AG10803 (cell line): ENCODE measurements at regions not wholly inside any gene's neighbourhood (a gene's known extent, or its start where the extent isn't known, plus 50 kb on each side); places are given as distances from the start of the nearest gene placed in this dataset.

Source experiments
- DNase-seq: peaks from one replicate; pipeline ENCODE4 v3.0.0; 2010; ENCODE audit warnings: low read depth
- H3K4me3 ChIP-seq: 2 replicates; pipeline ENCODE4 v1.5.1; 2011; ENCODE audit warnings: mild to moderate bottlenecking, low read length, control low read depth
- TF ChIP-seq, protein P1 (sequence below): conservative IDR thresholded peaks from 2 replicates; pipeline ENCODE4 v1.5.1; 2011; ENCODE audit warnings: mild to moderate bottlenecking, low read length, control low read depth, inconsistent platforms

DNA sequence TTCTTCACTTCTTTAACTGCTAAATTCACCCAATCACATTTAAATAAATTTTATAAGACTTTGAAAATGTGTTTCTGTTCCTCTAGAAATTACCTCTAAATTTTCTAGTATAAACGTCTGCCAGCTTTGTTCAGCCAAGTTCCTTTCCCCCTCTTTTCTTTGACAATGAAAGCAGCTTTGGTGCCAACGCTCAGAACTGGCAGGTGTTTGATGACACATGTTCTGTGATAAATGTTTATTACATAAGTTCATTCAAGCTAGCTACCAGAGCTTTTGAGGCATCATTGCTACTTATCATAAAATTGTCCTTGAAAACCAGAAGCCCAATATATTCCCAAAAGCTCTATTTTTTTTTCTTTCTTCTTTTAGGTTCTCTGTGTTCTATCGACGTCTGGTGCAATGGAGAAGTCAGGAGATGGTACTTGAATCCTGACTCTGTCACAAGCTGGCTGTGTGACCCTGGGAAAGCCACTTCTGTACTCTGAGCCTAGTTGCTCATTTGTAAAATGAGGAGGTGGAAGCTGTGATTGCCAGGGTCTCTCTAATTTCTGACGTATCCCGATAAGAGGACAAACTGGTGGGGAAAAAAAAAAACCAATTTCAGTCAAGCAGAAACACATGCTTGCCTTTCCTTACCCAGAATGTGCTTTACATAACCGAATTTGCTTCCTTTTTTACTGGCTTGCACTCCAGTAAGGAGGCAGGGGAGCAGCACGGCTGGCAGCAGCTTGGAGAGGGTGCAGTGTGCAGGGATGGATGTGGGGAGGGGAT is 187.1 kb upstream of the LPP start:
- no peak overlapping the region for H3K4me3 ChIP-seq
- TF ChIP-seq, protein P1, sequence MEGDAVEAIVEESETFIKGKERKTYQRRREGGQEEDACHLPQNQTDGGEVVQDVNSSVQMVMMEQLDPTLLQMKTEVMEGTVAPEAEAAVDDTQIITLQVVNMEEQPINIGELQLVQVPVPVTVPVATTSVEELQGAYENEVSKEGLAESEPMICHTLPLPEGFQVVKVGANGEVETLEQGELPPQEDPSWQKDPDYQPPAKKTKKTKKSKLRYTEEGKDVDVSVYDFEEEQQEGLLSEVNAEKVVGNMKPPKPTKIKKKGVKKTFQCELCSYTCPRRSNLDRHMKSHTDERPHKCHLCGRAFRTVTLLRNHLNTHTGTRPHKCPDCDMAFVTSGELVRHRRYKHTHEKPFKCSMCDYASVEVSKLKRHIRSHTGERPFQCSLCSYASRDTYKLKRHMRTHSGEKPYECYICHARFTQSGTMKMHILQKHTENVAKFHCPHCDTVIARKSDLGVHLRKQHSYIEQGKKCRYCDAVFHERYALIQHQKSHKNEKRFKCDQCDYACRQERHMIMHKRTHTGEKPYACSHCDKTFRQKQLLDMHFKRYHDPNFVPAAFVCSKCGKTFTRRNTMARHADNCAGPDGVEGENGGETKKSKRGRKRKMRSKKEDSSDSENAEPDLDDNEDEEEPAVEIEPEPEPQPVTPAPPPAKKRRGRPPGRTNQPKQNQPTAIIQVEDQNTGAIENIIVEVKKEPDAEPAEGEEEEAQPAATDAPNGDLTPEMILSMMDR, result no peak
- DNase-seq, result no peak

- no peak overlapping the region for H3K4me3 ChIP-seq
- TF ChIP-seq, protein P1, result no peak
- DNase-seq, result peak; percentile 15
These were observed 186.0 kb upstream of the LPP start for GRCh38 chr3:187967993-187968392.

GRCh38 chr3:187968883-187969580 is 184.9 kb upstream of the LPP start:
- no peak overlapping the region for H3K4me3 ChIP-seq
- DNase-seq, result peak; percentile 92

GRCh38 chr3:187969581-187969950 is 184.4 kb upstream of the LPP start:
- no peak overlapping the region for H3K4me3 ChIP-seq
- TF ChIP-seq, protein P1, result no peak

More at GRCh38 chr3:187968883-187969580, 184.9 kb upstream of the LPP start:
- TF ChIP-seq, protein P1, result no peak

DNA sequence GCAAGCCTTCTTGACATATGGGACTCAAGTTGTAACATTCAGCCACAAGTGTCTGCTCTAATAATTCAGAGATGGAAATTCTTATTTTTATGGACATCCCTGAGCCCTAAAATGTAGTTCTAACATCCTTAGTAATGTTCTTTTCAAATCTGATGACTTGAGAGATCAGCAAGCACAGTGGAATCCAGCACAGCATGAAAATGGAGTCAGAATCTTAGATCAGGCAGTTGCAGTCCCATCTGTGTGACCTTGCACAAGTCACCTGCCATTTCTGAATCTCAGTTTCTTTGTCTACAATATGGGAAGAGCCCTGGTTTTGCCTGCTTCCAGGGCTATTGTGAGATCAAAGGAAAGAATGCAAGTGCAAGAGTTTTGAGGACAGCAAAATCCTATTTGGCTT is 183.9 kb upstream of the LPP start:
- DNase-seq, result no peak
- H3K4me3 ChIP-seq, result no peak overlapping the region
- TF ChIP-seq, protein P1, result no peak

More at GRCh38 chr3:187969581-187969950, 184.4 kb upstream of the LPP start:
- no peak for DNase-seq

DNA sequence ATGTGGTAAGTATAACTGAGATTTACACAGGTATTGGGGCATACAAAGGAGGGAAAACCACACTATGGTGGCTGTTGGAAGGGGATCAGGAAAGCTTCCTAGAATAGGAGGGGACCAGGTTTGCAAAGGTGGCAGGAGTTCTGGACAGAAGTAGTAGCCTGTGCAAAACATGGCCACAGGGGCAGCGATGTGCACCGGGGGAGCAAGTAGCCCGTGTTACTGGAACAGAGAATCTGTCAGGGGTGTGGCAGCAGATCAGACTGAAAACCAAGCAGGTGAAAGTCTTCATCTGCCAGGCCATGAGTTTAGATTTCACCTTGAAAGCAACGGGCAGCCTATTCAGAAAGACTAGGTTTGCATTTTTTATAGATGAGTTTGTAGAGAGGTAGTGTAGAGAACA is 182.3 kb upstream of the LPP start:
- TF ChIP-seq, protein P1, result no peak
- no peak overlapping the region for H3K4me3 ChIP-seq
- no peak for DNase-seq

- DNase-seq, result no peak
- H3K4me3 ChIP-seq, result no peak overlapping the region
- TF ChIP-seq, protein P1, result no peak
These were observed 181.5 kb upstream of the LPP start for GRCh38 chr3:187972454-187972853.
